Liver (tissue), 8 donors: ENCODE measurements at regions not wholly inside any gene's neighbourhood (a gene's known extent, or its start where the extent isn't known, plus 50 kb on each side); places are given as distances from the start of the nearest gene placed in this dataset.

Experiments
- DNase-seq: peaks from one replicate; pipeline ENCODE4 v3.0.0-alpha.2; 2017; ENCODE audit warnings: low spot score
- H3K27ac ChIP-seq, 2 donors: one replicate each; pipeline ENCODE4 v1.7.0; 2013; ENCODE audit warnings: inconsistent platforms in 2 of 2, low read length in 2 of 2, control low read depth in 1 of 2, low read depth in 1 of 2, mild to moderate bottlenecking in 1 of 2
- H3K27me3 ChIP-seq, 4 donors: one replicate each; pipeline versions ENCODE4 v1.6.1 to v1.7.0; 2013; ENCODE audit warnings: low read length in 3 of 4, inconsistent platforms in 1 of 4, mild to moderate bottlenecking in 1 of 4, moderate library complexity in 1 of 4; ENCODE audit not compliant: control insufficient read depth in 4 of 4, insufficient read depth in 4 of 4
- H3K36me3 ChIP-seq, 4 donors: one replicate each; pipeline versions ENCODE4 v1.6.1 to v1.7.0; 2013; ENCODE audit warnings: low read length in 3 of 4, mild to moderate bottlenecking in 3 of 4, low read depth in 1 of 4, moderate library complexity in 1 of 4; ENCODE audit not compliant: control insufficient read depth in 4 of 4, insufficient read depth in 3 of 4
- H3K4me1 ChIP-seq, 4 donors: one replicate each; pipeline versions ENCODE4 v1.6.1 to v1.7.0; 2013; ENCODE audit warnings: low read length in 3 of 4, mild to moderate bottlenecking in 3 of 4, moderate library complexity in 1 of 4; ENCODE audit not compliant: control insufficient read depth in 4 of 4, insufficient read depth in 4 of 4
- H3K4me3 ChIP-seq, 3 donors: one replicate each; pipeline versions ENCODE4 v1.6.1 to v1.7.0; 2013; ENCODE audit warnings: low read length in 3 of 3, control low read depth in 1 of 3, low read depth in 1 of 3, mild to moderate bottlenecking in 1 of 3
- H3K9ac ChIP-seq, 2 donors: one replicate each; pipeline ENCODE4 v1.7.0; 2013; ENCODE audit warnings: low read length in 2 of 2, mild to moderate bottlenecking in 2 of 2, moderate library complexity in 2 of 2, control low read depth in 1 of 2, low read depth in 1 of 2
- H3K9me3 ChIP-seq, 4 donors: one replicate each; pipeline versions ENCODE4 v1.6.1 to v1.7.0; 2013; ENCODE audit warnings: low read length in 3 of 4; ENCODE audit not compliant: control insufficient read depth in 4 of 4
- ATF3 ChIP-seq: IDR thresholded peaks from 2 replicates; pipeline ENCODE4 v1.6.1; 2016; ENCODE audit warnings: antibody characterized with exemption
- CTCF ChIP-seq: fragments of 150-350 bp; IDR thresholded peaks from 2 replicates; pipeline ENCODE4 v1.5.1; 2017; ENCODE audit warnings: improper control_type of control experiment, low read depth, low read length; ENCODE audit not compliant: missing input control
- EGR1 ChIP-seq, 2 donors: IDR thresholded peaks; 2 replicates each; pipeline ENCODE4 v1.6.1; 2016 to 2018; ENCODE audit warnings: antibody characterized with exemption in 2 of 2, low read depth in 2 of 2
- FOXA1 ChIP-seq: IDR thresholded peaks from 2 replicates; pipeline ENCODE4 v1.6.1; 2016; ENCODE audit warnings: antibody characterized with exemption
- FOXA2 ChIP-seq: IDR thresholded peaks from 2 replicates; pipeline ENCODE4 v1.6.1; 2016; ENCODE audit warnings: antibody characterized with exemption
- GABPA ChIP-seq, 2 donors: IDR thresholded peaks in 1 of 2; conservative IDR thresholded peaks in 1 of 2; 2 replicates each; pipeline ENCODE4 v1.6.1; 2016; ENCODE audit warnings: antibody characterized with exemption in 2 of 2, mild to moderate bottlenecking in 1 of 2, moderate library complexity in 1 of 2
- HNF4A ChIP-seq, 2 donors: conservative IDR thresholded peaks; 2 replicates each; pipeline ENCODE4 v1.6.1; 2016; ENCODE audit warnings: antibody characterized with exemption in 2 of 2, mild to moderate bottlenecking in 2 of 2
- HNF4G ChIP-seq: IDR thresholded peaks from 2 replicates; pipeline ENCODE4 v1.6.1; 2016; ENCODE audit warnings: antibody characterized with exemption
- JUND ChIP-seq, 2 donors: IDR thresholded peaks; 2 replicates each; pipeline ENCODE4 v1.6.1; 2016; ENCODE audit warnings: antibody characterized with exemption in 2 of 2
- MAX ChIP-seq: IDR thresholded peaks from 2 replicates; pipeline ENCODE4 v1.6.1; 2016; ENCODE audit warnings: antibody characterized with exemption
- NR2F2 ChIP-seq: IDR thresholded peaks from 2 replicates; pipeline ENCODE4 v1.6.1; 2016; ENCODE audit warnings: antibody characterized with exemption
- RAD21 ChIP-seq, 2 donors: IDR thresholded peaks; 2 replicates each; pipeline ENCODE4 v1.6.1; 2016; ENCODE audit warnings: antibody characterized with exemption in 2 of 2, mild to moderate bottlenecking in 2 of 2
- REST ChIP-seq: IDR thresholded peaks from 2 replicates; pipeline ENCODE4 v1.6.1; 2016; ENCODE audit warnings: antibody characterized with exemption, mild to moderate bottlenecking
- RXRA ChIP-seq, 2 donors: IDR thresholded peaks; 2 replicates each; pipeline ENCODE4 v1.6.1; 2017 to 2018; ENCODE audit warnings: antibody characterized with exemption in 2 of 2, mild to moderate bottlenecking in 1 of 2
- SP1 ChIP-seq: IDR thresholded peaks from 2 replicates; pipeline ENCODE4 v1.6.1; 2018; ENCODE audit warnings: antibody characterized with exemption, mild to moderate bottlenecking
- TAF1 ChIP-seq: conservative IDR thresholded peaks from 2 replicates; pipeline ENCODE4 v1.6.1; 2016; ENCODE audit warnings: antibody characterized with exemption, mild to moderate bottlenecking
- YY1 ChIP-seq: IDR thresholded peaks from 2 replicates; pipeline ENCODE4 v1.6.1; 2016; ENCODE audit warnings: antibody characterized with exemption, mild to moderate bottlenecking
- ZBTB33 ChIP-seq: IDR thresholded peaks from 2 replicates; pipeline ENCODE4 v1.6.1; 2016; ENCODE audit warnings: antibody characterized with exemption
- WGBS: extraction: QIAGEN DNeasy Blood & Tissue Kit; methylation state at CpG from one replicate; pipeline ENCODE4 v1.1.7; 2013; 5-methylcytosine and 5-hydroxymethylcytosine counted together
- donor health status: healthy.
- donor health status: healthy.
- donor health status: healthy.
- donor health status: healthy.
- donor health status: healthy.

- Histone ChIP-seq H3K27me3 (no peaks in the 10 kb centered on the region), H3K36me3 (no peaks in the 10 kb centered on the region), H3K4me1 (no peaks in the 10 kb centered on the region), H3K9ac (no peak overlapping the region), H3K4me3 (no peak overlapping the region), H3K9me3 (no peaks in the 10 kb centered on the region), H3K27ac (no peak overlapping the region)
- 76% methylated on average over 1 of the region's 1 CpG for WGBS
- no peak for DNase-seq
- no peak for TF ChIP-seq RXRA (IDR thresholded peaks at IDR 0.05)
- no peak for TF ChIP-seq TAF1
- TF ChIP-seq CTCF = no peak
- TF ChIP-seq MAX = no peak
- TF ChIP-seq FOXA2 = no peak
- no peak for TF ChIP-seq HNF4G
- TF ChIP-seq REST = no peak
- no peak for TF ChIP-seq ZBTB33
- TF ChIP-seq SP1 = no peak
- TF ChIP-seq HNF4A (conservative IDR thresholded peaks at IDR 0.05) = no peak
- TF ChIP-seq EGR1 (IDR thresholded peaks at IDR 0.05; ENCODE audit: low read depth in 2 of 2) = no peak
- no peak for TF ChIP-seq JUND (IDR thresholded peaks at IDR 0.05)
- TF ChIP-seq RAD21 (IDR thresholded peaks at IDR 0.05) = no peak
- no peak for TF ChIP-seq YY1
- no peak for TF ChIP-seq GABPA (IDR thresholded peaks at IDR 0.05 in 1 of 2, conservative IDR thresholded peaks at IDR 0.05 in 1 of 2)
- TF ChIP-seq ATF3 = no peak
- no peak for TF ChIP-seq NR2F2
- TF ChIP-seq FOXA1 = no peak
Measured at GRCh38 chr4:108325561-108325960, 156.8 kb upstream of the LEF1 start.

GRCh38 chr4:108324450-108324849, 155.7 kb upstream of the LEF1 start:
- no peak overlapping the region for H3K9ac ChIP-seq
- 88% methylated on average over 1 of the region's 1 CpG for WGBS
- no peak for DNase-seq
- no peaks in the 10 kb centered on the region for H3K27me3 ChIP-seq
- H3K4me1 ChIP-seq = no peaks in the 10 kb centered on the region
- H3K27ac ChIP-seq = no peak overlapping the region
- no peaks in the 10 kb centered on the region for H3K9me3 ChIP-seq
- H3K36me3 ChIP-seq = no peaks in the 10 kb centered on the region
- no peak overlapping the region for H3K4me3 ChIP-seq
- no peak for TF ChIP-seq TAF1
- TF ChIP-seq JUND (IDR thresholded peaks at IDR 0.05) = no peak
- no peak for TF ChIP-seq MAX
- TF ChIP-seq ATF3 = no peak
- no peak for TF ChIP-seq RAD21 (IDR thresholded peaks at IDR 0.05)
- TF ChIP-seq HNF4G = no peak
- TF ChIP-seq REST = no peak
- TF ChIP-seq YY1 = no peak
- no peak for TF ChIP-seq EGR1 (IDR thresholded peaks at IDR 0.05; ENCODE audit: low read depth in 2 of 2)
- no peak for TF ChIP-seq FOXA2
